Kidney epithelial cell (primary cell): ENCODE measurements at regions not wholly inside any gene's neighbourhood (a gene's known extent, or its start where the extent isn't known, plus 50 kb on each side); places are given as distances from the start of the nearest gene placed in this dataset.

Experiments
- DNase-seq: peaks from one replicate; pipeline ENCODE4 v3.0.0-alpha.2; 2010; ENCODE audit warnings: low read depth
- H3K27me3 ChIP-seq: 2 replicates; pipeline ENCODE4 v1.6.0; 2011; ENCODE audit warnings: low read length; ENCODE audit not compliant: control insufficient read depth, insufficient read depth
- H3K36me3 ChIP-seq: 2 replicates; pipeline ENCODE4 v1.5.1; 2011; ENCODE audit warnings: low read length; ENCODE audit not compliant: control insufficient read depth, insufficient read depth
- H3K4me3 ChIP-seq: 2 replicates; pipeline ENCODE4 v1.5.1; 2011; ENCODE audit warnings: low read depth, mild to moderate bottlenecking, control low read depth, low read length
- TF ChIP-seq, protein P1 (sequence below): IDR thresholded peaks from 2 replicates; pipeline ENCODE4 v1.5.1; 2011; ENCODE audit warnings: mild to moderate bottlenecking, moderate library complexity, low read length, control low read depth, inconsistent platforms; ENCODE audit not compliant: insufficient read depth, poor library complexity, severe bottlenecking

GRCh38 chr19:28393574-28394336 lies 819.2 kb downstream of the UQCRFS1 start:
- no peaks in the 10 kb centered on the region for H3K27me3 ChIP-seq
- no peaks in the 10 kb centered on the region for H3K36me3 ChIP-seq
- DNase-seq: no peak
- TF ChIP-seq, protein P1, sequence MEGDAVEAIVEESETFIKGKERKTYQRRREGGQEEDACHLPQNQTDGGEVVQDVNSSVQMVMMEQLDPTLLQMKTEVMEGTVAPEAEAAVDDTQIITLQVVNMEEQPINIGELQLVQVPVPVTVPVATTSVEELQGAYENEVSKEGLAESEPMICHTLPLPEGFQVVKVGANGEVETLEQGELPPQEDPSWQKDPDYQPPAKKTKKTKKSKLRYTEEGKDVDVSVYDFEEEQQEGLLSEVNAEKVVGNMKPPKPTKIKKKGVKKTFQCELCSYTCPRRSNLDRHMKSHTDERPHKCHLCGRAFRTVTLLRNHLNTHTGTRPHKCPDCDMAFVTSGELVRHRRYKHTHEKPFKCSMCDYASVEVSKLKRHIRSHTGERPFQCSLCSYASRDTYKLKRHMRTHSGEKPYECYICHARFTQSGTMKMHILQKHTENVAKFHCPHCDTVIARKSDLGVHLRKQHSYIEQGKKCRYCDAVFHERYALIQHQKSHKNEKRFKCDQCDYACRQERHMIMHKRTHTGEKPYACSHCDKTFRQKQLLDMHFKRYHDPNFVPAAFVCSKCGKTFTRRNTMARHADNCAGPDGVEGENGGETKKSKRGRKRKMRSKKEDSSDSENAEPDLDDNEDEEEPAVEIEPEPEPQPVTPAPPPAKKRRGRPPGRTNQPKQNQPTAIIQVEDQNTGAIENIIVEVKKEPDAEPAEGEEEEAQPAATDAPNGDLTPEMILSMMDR: no peak
- no peak overlapping the region for H3K4me3 ChIP-seq

- no peak for DNase-seq
- Histone ChIP-seq H3K4me3 (no peak overlapping the region), H3K36me3 (no peaks in the 10 kb centered on the region), H3K27me3 (no peaks in the 10 kb centered on the region)
- TF ChIP-seq, protein P1: no peak
Observed at GRCh38 chr19:28388988-28389387, 824.0 kb downstream of the UQCRFS1 start.

- TF ChIP-seq, protein P1: no peak
- no peak for DNase-seq
- Histone ChIP-seq H3K4me3 (no peak overlapping the region), H3K27me3 (no peaks in the 10 kb centered on the region), H3K36me3 (no peaks in the 10 kb centered on the region)
Observed at GRCh38 chr19:28387507-28387906, 825.4 kb downstream of the UQCRFS1 start.

GRCh38 chr19:28386470-28386869 lies 826.5 kb downstream of the UQCRFS1 start:
- no peak overlapping the region for H3K4me3 ChIP-seq
- TF ChIP-seq, protein P1: no peak
- no peaks in the 10 kb centered on the region for H3K36me3 ChIP-seq
- no peaks in the 10 kb centered on the region for H3K27me3 ChIP-seq
- DNase-seq: no peak

DNA sequence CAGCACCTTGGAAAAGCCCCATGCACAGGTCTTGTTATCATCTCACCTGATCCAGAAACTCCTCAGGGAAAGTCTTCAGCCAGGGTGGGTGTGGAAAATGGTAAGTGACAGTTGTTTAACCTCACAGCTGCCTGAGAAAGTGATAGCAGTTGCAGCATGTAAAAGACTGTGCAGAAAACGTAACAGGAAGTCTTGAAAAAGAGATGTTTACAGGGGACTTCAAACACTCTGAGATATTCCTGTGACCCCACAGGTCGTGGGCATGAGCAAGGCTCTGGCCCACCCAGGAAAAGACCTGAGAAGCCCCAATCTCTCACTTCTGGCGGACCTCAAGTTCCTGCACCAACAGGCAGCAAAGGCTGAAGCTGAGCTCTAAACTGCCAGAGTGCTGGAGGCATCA lies 826.9 kb downstream of the UQCRFS1 start:
- TF ChIP-seq, protein P1: no peak
- DNase-seq: no peak
- Histone ChIP-seq H3K27me3 (no peaks in the 10 kb centered on the region), H3K36me3 (no peaks in the 10 kb centered on the region), H3K4me3 (no peak overlapping the region)

DNA sequence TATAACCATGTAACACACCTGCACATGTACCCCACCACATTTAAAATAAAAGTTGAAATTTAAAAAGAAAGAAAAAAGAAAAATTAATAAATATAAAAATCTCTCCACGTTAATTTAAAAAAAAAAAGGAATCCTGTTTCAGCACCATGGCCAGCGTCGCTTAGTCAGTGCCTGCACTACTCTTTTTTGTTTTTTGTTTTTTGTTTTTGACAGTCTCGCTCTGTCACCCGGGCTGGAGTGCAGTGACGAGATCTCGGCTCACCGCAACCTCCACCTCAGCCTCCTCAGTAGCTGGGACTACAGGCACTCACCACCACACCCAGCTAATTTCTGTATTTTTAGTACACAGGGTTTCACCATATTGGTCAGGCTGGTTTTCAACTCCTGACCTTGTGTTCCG lies 835.9 kb downstream of the UQCRFS1 start:
- no peak for DNase-seq
- TF ChIP-seq, protein P1: no peak
- H3K27me3 ChIP-seq: no peaks in the 10 kb centered on the region
- H3K36me3 ChIP-seq: no peaks in the 10 kb centered on the region
- H3K4me3 ChIP-seq: no peak overlapping the region
